B cell (primary cell): ENCODE measurements at regions not wholly inside any gene's neighbourhood (a gene's known extent, or its start where the extent isn't known, plus 50 kb on each side); places are given as distances from the start of the nearest gene placed in this dataset.

ENCODE experiments used
- ATAC-seq: fragments of 200-7000 bp; cut with Tn5 transposase; one replicate; pipeline ENCODE4 v1.10.0; 2021; ENCODE audit warnings: low read depth, mild to moderate bottlenecking, moderate number of reproducible peaks, moderate library complexity
- CTCF ChIA-PET: fragments of 350-600 bp; sonication (Branson Sonifier 250); formaldehyde crosslinking; loops from one replicate; lab custom pipeline; 2021; ENCODE audit warnings: antibody characterized with exemption, inconsistent platforms; lab: Charles Lee
- POLR2A ChIA-PET: fragments of 350-600 bp; sonication (Branson Sonifier 250); formaldehyde crosslinking; loops from one replicate; lab custom pipeline; 2021; ENCODE audit warnings: antibody characterized with exemption; lab: Charles Lee
- DNase-seq: peaks from one replicate; pipeline ENCODE4 v3.0.0; 2013
- H2AFZ ChIP-seq: 2 replicates; pipeline ENCODE4 v1.6.1; 2012; ENCODE audit warnings: mild to moderate bottlenecking, low read depth, low read length; ENCODE audit not compliant: insufficient read depth, poor library complexity, severe bottlenecking
- H3K27ac ChIP-seq, 2 donors: 1 replicate in 1 of 2; 2 replicates in 1 of 2; pipeline ENCODE4 v1.5.1; 2012 to 2013; ENCODE audit warnings: low read length in 2 of 2, mild to moderate bottlenecking in 2 of 2, moderate library complexity in 1 of 2
- H3K27me3 ChIP-seq, 4 experiments: fragments of 200-600 bp in 1 of 4; sonication (generic) in 1 of 4; replicated peaks in 1 of 4; 1 replicate in 2 of 4; 2 replicates in 2 of 4; pipeline versions ENCODE4 v1.6.1 to v1.7.0; 2013 to 2016; ENCODE audit warnings: low read length in 3 of 4, mild to moderate bottlenecking in 2 of 4, mixed read lengths in 1 of 4, moderate library complexity in 1 of 4; ENCODE audit not compliant: insufficient read depth in 4 of 4, control insufficient read depth in 3 of 4; ENCODE audit errors: control extremely low read depth in 1 of 4
- H3K36me3 ChIP-seq, 2 experiments: replicated peaks in 1 of 2; 1 replicate in 1 of 2; 2 replicates in 1 of 2; pipeline versions ENCODE4 v1.6.1 to v1.7.1; 2013; ENCODE audit warnings: low read length in 1 of 2; ENCODE audit not compliant: insufficient read depth in 2 of 2, control insufficient read depth in 1 of 2; ENCODE audit errors: control extremely low read depth in 1 of 2, extremely low read depth in 1 of 2
- H3K4me1 ChIP-seq, 2 donors: fragments of 200-600 bp in 1 of 2; sonication (generic) in 1 of 2; 1 replicate in 1 of 2; 2 replicates in 1 of 2; pipeline versions ENCODE4 v1.5.1 to v1.6.1; 2013 to 2017; ENCODE audit warnings: low read length in 2 of 2; ENCODE audit not compliant: control insufficient read depth in 2 of 2, insufficient read depth in 2 of 2
- H3K4me2 ChIP-seq: replicated peaks from 2 replicates; pipeline ENCODE3; 2012; ENCODE audit warnings: mild to moderate bottlenecking, low read depth, low read length; ENCODE audit not compliant: poor library complexity, severe bottlenecking
- H3K4me3 ChIP-seq, 5 experiments: fragments of 200-600 bp in 1 of 5; sonication (generic) in 1 of 5; 1 replicate in 3 of 5; 2 replicates in 2 of 5; pipeline versions ENCODE4 v1.5.1 to v1.7.0; 2011 to 2016; ENCODE audit warnings: low read length in 4 of 5, mild to moderate bottlenecking in 4 of 5, low read depth in 2 of 5, control low read depth in 1 of 5, moderate library complexity in 1 of 5; ENCODE audit not compliant: insufficient read depth in 1 of 5; ENCODE audit errors: control extremely low read depth in 1 of 5, extremely low read depth in 1 of 5
- H3K79me2 ChIP-seq: fragments of 200-600 bp; sonication (generic); one replicate; pipeline ENCODE4 v1.6.0; 2016; ENCODE audit warnings: low read length; ENCODE audit not compliant: control insufficient read depth, insufficient read depth
- H3K9ac ChIP-seq: fragments of 200-600 bp; sonication (generic); 2 replicates; pipeline ENCODE4 v1.6.1; 2017; ENCODE audit warnings: mild to moderate bottlenecking, low read length, moderate library complexity
- H3K9me3 ChIP-seq, 3 donors: one replicate each; pipeline versions ENCODE4 v1.6.1 to v1.7.1; 2013; ENCODE audit warnings: low read length in 2 of 3; ENCODE audit not compliant: control insufficient read depth in 2 of 3, insufficient read depth in 1 of 3; ENCODE audit errors: control extremely low read depth in 1 of 3
- H4K20me1 ChIP-seq: 2 replicates; pipeline ENCODE4 v1.6.0; 2012; ENCODE audit warnings: mild to moderate bottlenecking, low read length; ENCODE audit not compliant: insufficient read depth, control insufficient read depth, poor library complexity, severe bottlenecking
- H3K27ac Mint-ChIP-seq: one replicate; pipeline ENCODE4 v1.8.0; 2021; ENCODE audit warnings: mixed read lengths
- H3K27me3 Mint-ChIP-seq: one replicate; pipeline ENCODE4 v1.8.0; 2021; ENCODE audit warnings: mixed read lengths
- H3K4me1 Mint-ChIP-seq: one replicate; pipeline ENCODE4 v1.8.0; 2021; ENCODE audit warnings: mixed read lengths
- H3K4me3 Mint-ChIP-seq: one replicate; pipeline ENCODE4 v1.8.0; 2021; ENCODE audit warnings: mixed read lengths
- H3K9me3 Mint-ChIP-seq: one replicate; pipeline ENCODE4 v1.8.0; 2022; ENCODE audit warnings: mixed read lengths; ENCODE audit not compliant: insufficient read depth
- EZH2 ChIP-seq: IDR thresholded peaks from 2 replicates; pipeline ENCODE4 v1.6.1; 2012; ENCODE audit warnings: borderline replicate concordance, low read depth, mild to moderate bottlenecking, moderate library complexity, low read length; ENCODE audit not compliant: insufficient read depth, poor library complexity, severe bottlenecking
- WGBS: methylation state at CpG from one replicate; pipeline ENCODE4 v1.1.5; 2013; ENCODE audit warnings: missing lambda C conversion rate; ENCODE audit not compliant: insufficient coverage; 5-methylcytosine and 5-hydroxymethylcytosine counted together
- intact Hi-C: fragments of 100-400 bp; cut with micrococcal nuclease; formaldehyde crosslinking; loops from one replicate; pipeline ENCODE4 v1.10.0; 2022
- TF ChIP-seq, protein P1 (sequence below): fragments of 200-600 bp; IDR thresholded peaks from one replicate; pipeline ENCODE4 v1.8.0; 2022; ENCODE audit warnings: antibody characterized with exemption, mild to moderate bottlenecking

DNA sequence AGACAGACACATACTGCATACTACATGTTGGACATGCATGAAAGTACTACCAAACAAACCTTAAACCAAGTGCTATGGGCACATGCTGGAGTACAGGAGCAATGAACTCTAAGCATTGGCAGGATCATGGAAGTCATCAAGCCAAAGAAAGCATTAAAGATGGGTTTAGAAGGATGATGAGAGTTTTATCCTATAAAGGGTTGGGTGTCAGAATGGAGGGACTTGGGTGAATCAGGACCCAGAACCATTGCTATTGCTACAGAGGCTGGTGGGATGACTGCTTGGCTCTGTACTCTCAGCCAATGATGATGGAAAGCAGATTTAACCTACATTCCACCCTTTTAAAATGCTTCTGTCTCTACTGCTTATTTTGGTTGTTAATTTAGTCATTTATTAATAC lies 233.9 kb upstream of the EDA2R start:
- no peak overlapping the region for H2AFZ ChIP-seq
- no peaks in the 10 kb centered on the region for H3K27me3 ChIP-seq
- CTCF ChIA-PET: no interaction called here
- H3K9me3 Mint-ChIP-seq: no peaks in the 10 kb centered on the region
- POLR2A ChIA-PET: no interaction called here
- no peak overlapping the region for H3K4me3 Mint-ChIP-seq
- TF ChIP-seq EZH2: no peak
- TF ChIP-seq, protein P1, sequence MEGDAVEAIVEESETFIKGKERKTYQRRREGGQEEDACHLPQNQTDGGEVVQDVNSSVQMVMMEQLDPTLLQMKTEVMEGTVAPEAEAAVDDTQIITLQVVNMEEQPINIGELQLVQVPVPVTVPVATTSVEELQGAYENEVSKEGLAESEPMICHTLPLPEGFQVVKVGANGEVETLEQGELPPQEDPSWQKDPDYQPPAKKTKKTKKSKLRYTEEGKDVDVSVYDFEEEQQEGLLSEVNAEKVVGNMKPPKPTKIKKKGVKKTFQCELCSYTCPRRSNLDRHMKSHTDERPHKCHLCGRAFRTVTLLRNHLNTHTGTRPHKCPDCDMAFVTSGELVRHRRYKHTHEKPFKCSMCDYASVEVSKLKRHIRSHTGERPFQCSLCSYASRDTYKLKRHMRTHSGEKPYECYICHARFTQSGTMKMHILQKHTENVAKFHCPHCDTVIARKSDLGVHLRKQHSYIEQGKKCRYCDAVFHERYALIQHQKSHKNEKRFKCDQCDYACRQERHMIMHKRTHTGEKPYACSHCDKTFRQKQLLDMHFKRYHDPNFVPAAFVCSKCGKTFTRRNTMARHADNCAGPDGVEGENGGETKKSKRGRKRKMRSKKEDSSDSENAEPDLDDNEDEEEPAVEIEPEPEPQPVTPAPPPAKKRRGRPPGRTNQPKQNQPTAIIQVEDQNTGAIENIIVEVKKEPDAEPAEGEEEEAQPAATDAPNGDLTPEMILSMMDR: no peak
- no peaks in the 10 kb centered on the region for H3K4me1 ChIP-seq
- intact Hi-C loops: no loop called here
- no peaks in the 10 kb centered on the region for H3K9me3 ChIP-seq
- no peak overlapping the region for H3K4me2 ChIP-seq
- no peak overlapping the region for H3K27ac ChIP-seq
- H3K4me3 ChIP-seq: no peak overlapping the region
- H3K9ac ChIP-seq: no peak overlapping the region
- H3K27me3 Mint-ChIP-seq: no peaks in the 10 kb centered on the region
- no peaks in the 10 kb centered on the region for H3K4me1 Mint-ChIP-seq
- no peaks in the 10 kb centered on the region for H3K36me3 ChIP-seq
- ATAC-seq (no peak), DNase-seq (no peak)
- no peaks in the 10 kb centered on the region for H3K79me2 ChIP-seq
- no peak overlapping the region for H3K27ac Mint-ChIP-seq
- no peaks in the 10 kb centered on the region for H4K20me1 ChIP-seq

DNA sequence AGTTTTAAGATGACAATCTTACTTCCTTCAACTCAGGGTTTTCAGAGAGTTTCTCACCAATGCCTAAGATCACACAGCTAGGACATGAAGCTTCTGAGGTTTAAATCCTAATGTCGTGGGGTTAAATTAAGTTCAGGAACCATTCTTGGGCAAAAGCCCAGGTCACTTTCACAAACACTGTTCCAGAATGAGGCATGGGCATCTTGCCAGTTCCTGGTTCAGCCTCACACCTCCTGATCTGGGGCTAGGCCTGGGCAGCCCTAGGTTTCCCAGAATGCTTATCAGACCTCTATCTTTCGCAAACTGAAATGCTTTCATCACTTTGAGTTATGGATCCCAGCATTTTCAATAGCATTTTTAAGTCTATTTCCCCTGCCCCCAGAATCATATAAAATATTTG lies 224.8 kb upstream of the EDA2R start:
- DNase-seq (no peak), ATAC-seq (no peak)
- no peak overlapping the region for H3K9ac ChIP-seq
- no peak overlapping the region for H3K27ac ChIP-seq
- no peaks in the 10 kb centered on the region for H4K20me1 ChIP-seq
- H3K27me3 Mint-ChIP-seq: no peaks in the 10 kb centered on the region
- H3K9me3 ChIP-seq: no peaks in the 10 kb centered on the region
- no peaks in the 10 kb centered on the region for H3K27me3 ChIP-seq
- no peaks in the 10 kb centered on the region for H3K9me3 Mint-ChIP-seq
- CTCF ChIA-PET: no interaction called here
- H3K27ac Mint-ChIP-seq: no peak overlapping the region
- H3K79me2 ChIP-seq: no peaks in the 10 kb centered on the region
- H3K4me1 Mint-ChIP-seq: no peaks in the 10 kb centered on the region
- H3K4me1 ChIP-seq: no peaks in the 10 kb centered on the region
- no peak overlapping the region for H3K4me2 ChIP-seq
- no peak overlapping the region for H3K4me3 Mint-ChIP-seq
- TF ChIP-seq, protein P1: no peak
- no peak for TF ChIP-seq EZH2
- H2AFZ ChIP-seq: no peak overlapping the region
- intact Hi-C loops: no loop called here
- POLR2A ChIA-PET: no interaction called here
- H3K4me3 ChIP-seq: no peak overlapping the region
- WGBS: no CpG with 5 or more reads among the region's 2 CpGs
- H3K36me3 ChIP-seq: no peaks in the 10 kb centered on the region
